K562 (cell line): ENCODE measurements at regions not wholly inside any gene's neighbourhood (a gene's known extent, or its start where the extent isn't known, plus 50 kb on each side); places are given as distances from the start of the nearest gene placed in this dataset.
A peak's percentile ranks its signal among the peaks of the same experiment; 100 is the strongest.

Experiments
- ATAC-seq: fragments of 200-7000 bp; cut with Tn5 transposase; 3 replicates; pipeline ENCODE4 v1.9.1; 2020; ENCODE audit warnings: moderate library complexity
- BruUV-seq: library from RNA; stranded (reverse); fragments of 400-500 nt; replicated peaks from 2 replicates; lab custom pipeline; 2021; lab: Mats Ljungman, UMichigan
- CTCF ChIA-PET: fragments of 300-600 bp; formaldehyde crosslinking; extraction: SDS; loops from one replicate; lab custom pipeline; 2021; ENCODE audit warnings: low intra/inter-chr PET ratio; lab: Yijun Ruan, JAX
- POLR2A ChIA-PET: fragments of 300-600, 350-650 bp; sonication (Branson Sonifier 250); formaldehyde crosslinking; extraction: SDS; loops from one replicate; lab custom pipeline; 2021; ENCODE audit warnings: antibody characterized with exemption, inconsistent platforms; lab: Yijun Ruan, JAX
- DNase-seq, 4 experiments: peaks; one replicate each; pipeline versions ENCODE4 v3.0.0 to v3.0.0-alpha.2; 2011 to 2018; ENCODE audit warnings: low spot score in 3 of 4, mixed read lengths in 3 of 4; ENCODE audit errors: extremely low read depth in 1 of 4
- FAIRE-seq: peaks from 2 replicates; lab custom pipeline; 2011; peaks lifted over from hg19 to GRCh38; lab: Jason Lieb, UNC
- H2AFZ ChIP-seq: 2 replicates; pipeline ENCODE4 v1.6.0; 2011; ENCODE audit warnings: low read depth, low read length, control low read depth, inconsistent platforms
- H3K27ac ChIP-seq: fragments of 200-600 bp; 3 replicates; pipeline ENCODE4 v1.8.0; 2011; ENCODE audit warnings: low read depth, mild to moderate bottlenecking, control low read depth, inconsistent platforms, low read length, moderate library complexity, mixed read lengths; ENCODE audit errors: extremely low read depth
- H3K27me3 ChIP-seq, 2 experiments: fragments of 300-600 bp in 1 of 2; 2 replicates in 1 of 2; 3 replicates in 1 of 2; pipeline versions ENCODE4 v1.6.0 to v1.8.0; 2011; ENCODE audit warnings: inconsistent platforms in 2 of 2, low read length in 2 of 2, mild to moderate bottlenecking in 1 of 2, mixed read lengths in 1 of 2, moderate library complexity in 1 of 2; ENCODE audit not compliant: control insufficient read depth in 2 of 2, insufficient read depth in 2 of 2
- H3K36me3 ChIP-seq: fragments of 300-600 bp; 3 replicates; pipeline ENCODE4 v1.8.0; 2011; ENCODE audit warnings: mild to moderate bottlenecking, low read length, inconsistent platforms; ENCODE audit not compliant: control insufficient read depth, insufficient read depth
- H3K4me1 ChIP-seq, 2 experiments: fragments of 200-600 bp in 1 of 2; replicated peaks in 1 of 2; 2 replicates in 1 of 2; 3 replicates in 1 of 2; pipeline versions ENCODE4 v1.5.1 to v1.8.0; 2011; ENCODE audit warnings: inconsistent platforms in 2 of 2, low read length in 2 of 2, mild to moderate bottlenecking in 1 of 2, mixed read lengths in 1 of 2, moderate library complexity in 1 of 2; ENCODE audit not compliant: control insufficient read depth in 2 of 2, insufficient read depth in 2 of 2
- H3K4me2 ChIP-seq: 2 replicates; pipeline ENCODE4 v1.6.1; 2011; ENCODE audit warnings: low read length, control low read depth, inconsistent platforms, mixed read lengths; ENCODE audit not compliant: insufficient read depth
- H3K4me3 ChIP-seq: fragments of 200-600 bp; sonication (generic), shearing (Covaris generic); 2 replicates; pipeline ENCODE4 v1.5.1; 2016; ENCODE audit warnings: control low read depth, inconsistent platforms
- H3K79me2 ChIP-seq: fragments of 200-600 bp; 3 replicates; pipeline ENCODE4 v1.8.0; 2011; ENCODE audit warnings: low read length, inconsistent platforms; ENCODE audit not compliant: control insufficient read depth, insufficient read depth
- H3K9ac ChIP-seq, 2 experiments: 2 replicates each; pipeline versions ENCODE4 v1.6.0 to v1.6.1; 2011; ENCODE audit warnings: low read depth in 2 of 2, low read length in 2 of 2, control low read depth in 1 of 2, inconsistent platforms in 1 of 2, mild to moderate bottlenecking in 1 of 2, mixed read lengths in 1 of 2; ENCODE audit not compliant: insufficient read depth in 1 of 2
- H3K9me1 ChIP-seq: one replicate; pipeline ENCODE4 v1.6.0; 2011; ENCODE audit warnings: inconsistent platforms, mild to moderate bottlenecking, low read length, moderate library complexity; ENCODE audit not compliant: control insufficient read depth, insufficient read depth
- H3K9me3 ChIP-seq: replicated peaks from 2 replicates; pipeline ENCODE4 v1.5.1; 2011; ENCODE audit warnings: low read depth, low read length, inconsistent platforms; ENCODE audit not compliant: control insufficient read depth, insufficient read depth
- H4K20me1 ChIP-seq: replicated peaks from 2 replicates; pipeline ENCODE4 v1.6.1; 2011; ENCODE audit warnings: low read length, inconsistent platforms, mixed read lengths; ENCODE audit not compliant: control insufficient read depth, insufficient read depth
- CEBPZ ChIP-seq: fragments of 150-350 bp; IDR thresholded peaks from 2 replicates; pipeline ENCODE4 v1.6.1; 2014; ENCODE audit warnings: low read depth, mild to moderate bottlenecking, low read length, borderline replicate concordance
- JUND ChIP-seq, 2 experiments: IDR thresholded peaks; 2 replicates in 1 of 2; 3 replicates in 1 of 2; pipeline ENCODE4 v1.6.1; 2011; ENCODE audit warnings: borderline replicate concordance in 2 of 2, low read depth in 2 of 2, low read length in 2 of 2, improper control_type of control experiment in 1 of 2, missing biosample characterization in 1 of 2, missing genetic modification characterization in 1 of 2, missing genetic modification reagents in 1 of 2
- MCM5 ChIP-seq: fragments of 450-650 bp; IDR thresholded peaks from 2 replicates; pipeline ENCODE4 v1.6.1; 2016; ENCODE audit warnings: low read depth
- RNF219 ChIP-seq: fragments of 250-450 bp; sonication (Bioruptor Pico); IDR thresholded peaks from 2 replicates; pipeline ENCODE4 v1.5.0; 2022; ENCODE audit warnings: mild to moderate bottlenecking
- SMARCB1 ChIP-seq: IDR thresholded peaks from 2 replicates; pipeline ENCODE4 v1.6.1; 2011; ENCODE audit warnings: improper control_type of control experiment, low read depth; ENCODE audit not compliant: insufficient read length
- ZNF23 ChIP-seq: fragments of 250-450 bp; sonication (Bioruptor Pico); IDR thresholded peaks from 2 replicates; pipeline ENCODE4 v1.4.0; 2020; ENCODE audit warnings: mild to moderate bottlenecking
- ZNF316 ChIP-seq: fragments of 450-650 bp; IDR thresholded peaks from 2 replicates; pipeline ENCODE4 v1.6.1; 2016
- ZNF717 ChIP-seq: fragments of 250-450 bp; sonication (Bioruptor Pico); IDR thresholded peaks from 2 replicates; pipeline ENCODE4 v1.5.0; 2021
- ZNF830 ChIP-seq: fragments of 250-450 bp; sonication (Bioruptor Pico); IDR thresholded peaks from 2 replicates; pipeline ENCODE4 v1.5.0; 2021; ENCODE audit warnings: mild to moderate bottlenecking
- WGBS: fragments of 100-300 bp; shearing (Covaris generic); methylation state at CpG from one replicate; pipeline ENCODE4 v1.1.6; 2016; ENCODE audit warnings: low coverage, mixed read lengths; ENCODE audit not compliant: insufficient coverage; ENCODE audit errors: missing lambda C conversion rate; 5-methylcytosine and 5-hydroxymethylcytosine counted together
- in situ Hi-C: fragments of 300-500 bp; cut with MboI; formaldehyde crosslinking; loops from 4 replicates; pipeline ENCODE4 v1.15.0; 2018; ENCODE audit warnings: inconsistent platforms, mixed read lengths
- intact Hi-C: fragments of 100-400 bp; cut with micrococcal nuclease; formaldehyde crosslinking; loops from 2 replicates; pipeline ENCODE4 v1.14.2; 2022
- TF ChIP-seq, protein P1 (sequence below): fragments of 450-650 bp; formaldehyde crosslinking; IDR thresholded peaks from 2 replicates; pipeline ENCODE4 v1.4.0; 2020; ENCODE audit warnings: mild to moderate bottlenecking, mixed read lengths

DNA sequence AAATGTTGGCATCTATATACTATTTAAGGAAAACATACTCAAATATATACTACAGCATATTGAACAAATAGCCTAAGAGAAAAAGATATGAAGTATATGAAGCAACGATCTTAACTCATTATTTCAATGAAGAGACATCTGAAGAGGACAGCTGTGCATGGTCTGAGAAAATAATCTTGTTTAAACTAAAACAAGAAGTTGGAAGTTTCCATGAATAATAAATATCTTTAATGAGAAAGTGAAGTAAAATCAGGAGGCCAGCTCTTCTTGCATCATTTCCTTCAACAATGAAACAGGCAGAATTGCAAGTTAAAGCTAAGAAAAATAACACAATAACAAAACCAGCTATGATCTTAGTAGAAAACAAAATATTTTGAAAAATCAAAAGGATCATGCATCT, 1265.4 kb upstream of the MAP3K7 start (continued):
- TF ChIP-seq SMARCB1 (no peak), ZNF830 (CRISPR knock-in tag) (no peak), JUND (IDR thresholded peaks at IDR 0.05; ENCODE audit: borderline replicate concordance, low read depth, low read length) (no peak), JUND (tag; IDR thresholded peaks at IDR 0.05; ENCODE audit: borderline replicate concordance, low read depth, low read length) (no peak), ZNF23 (no peak), ZNF316 (no peak), RNF219 (no peak)

- Histone ChIP-seq H3K9me1 (no peaks in the 10 kb centered on the region), H3K27ac (no peak overlapping the region), H3K9ac (no peak overlapping the region), H3K9me3 (no peaks in the 10 kb centered on the region), H3K79me2 (no peaks in the 10 kb centered on the region), H3K4me1 (no peaks in the 10 kb centered on the region), H2AFZ (no peak overlapping the region), H4K20me1 (no peaks in the 10 kb centered on the region), H3K4me2 (no peak overlapping the region), H3K4me3 (no peak overlapping the region), H3K36me3 (no peaks in the 10 kb centered on the region), H3K27me3 (no peaks in the 10 kb centered on the region)
- TF ChIP-seq, protein P1, sequence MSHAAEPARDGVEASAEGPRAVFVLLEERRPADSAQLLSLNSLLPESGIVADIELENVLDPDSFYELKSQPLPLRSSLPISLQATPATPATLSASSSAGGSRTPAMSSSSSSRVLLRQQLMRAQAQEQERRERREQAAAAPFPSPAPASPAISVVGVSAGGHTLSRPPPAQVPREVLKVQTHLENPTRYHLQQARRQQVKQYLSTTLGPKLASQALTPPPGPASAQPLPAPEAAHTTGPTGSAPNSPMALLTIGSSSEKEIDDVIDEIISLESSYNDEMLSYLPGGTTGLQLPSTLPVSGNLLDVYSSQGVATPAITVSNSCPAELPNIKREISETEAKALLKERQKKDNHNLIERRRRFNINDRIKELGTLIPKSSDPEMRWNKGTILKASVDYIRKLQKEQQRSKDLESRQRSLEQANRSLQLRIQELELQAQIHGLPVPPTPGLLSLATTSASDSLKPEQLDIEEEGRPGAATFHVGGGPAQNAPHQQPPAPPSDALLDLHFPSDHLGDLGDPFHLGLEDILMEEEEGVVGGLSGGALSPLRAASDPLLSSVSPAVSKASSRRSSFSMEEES (CRISPR knock-in tag): peak; percentile 87
- no peak for TF ChIP-seq ZNF717 (CRISPR knock-in tag)
- TF ChIP-seq MCM5: no peak
- no peak for TF ChIP-seq CEBPZ
- CTCF ChIA-PET: no interaction called here
- POLR2A ChIA-PET: no interaction called here
- no TSS peak for BruUV-seq
- FAIRE-seq: no peak
- no peak for ATAC-seq
- in situ Hi-C loops (no loop called here), intact Hi-C loops (no loop called here)
- WGBS: 3% methylated on average over 2 of the region's 2 CpGs
- no peak for DNase-seq
Observed at GRCh38 chr6:91834813-91835212, 1247.9 kb upstream of the MAP3K7 start.
